Neural progenitor cell (in vitro differentiated cells): ENCODE measurements at regions not wholly inside any gene's neighbourhood (a gene's known extent, or its start where the extent isn't known, plus 50 kb on each side); places are given as distances from the start of the nearest gene placed in this dataset.

Experiments used
- EZH2 ChIP-seq: fragments of 200-600 bp; sonication (generic); IDR thresholded peaks from 2 replicates; pipeline ENCODE4 v1.6.1; 2017; ENCODE audit warnings: antibody characterized with exemption, mild to moderate bottlenecking, moderate library complexity
- EZH2phosphoT487 ChIP-seq: fragments of 200-600 bp; sonication (generic); IDR thresholded peaks from 2 replicates; pipeline ENCODE4 v1.6.1; 2017; ENCODE audit warnings: antibody characterized with exemption
- TF ChIP-seq, protein P1 (sequence below): fragments of 200-600 bp; sonication (generic); IDR thresholded peaks from 2 replicates; pipeline ENCODE4 v1.5.1; 2017; ENCODE audit warnings: antibody characterized with exemption, mild to moderate bottlenecking

DNA sequence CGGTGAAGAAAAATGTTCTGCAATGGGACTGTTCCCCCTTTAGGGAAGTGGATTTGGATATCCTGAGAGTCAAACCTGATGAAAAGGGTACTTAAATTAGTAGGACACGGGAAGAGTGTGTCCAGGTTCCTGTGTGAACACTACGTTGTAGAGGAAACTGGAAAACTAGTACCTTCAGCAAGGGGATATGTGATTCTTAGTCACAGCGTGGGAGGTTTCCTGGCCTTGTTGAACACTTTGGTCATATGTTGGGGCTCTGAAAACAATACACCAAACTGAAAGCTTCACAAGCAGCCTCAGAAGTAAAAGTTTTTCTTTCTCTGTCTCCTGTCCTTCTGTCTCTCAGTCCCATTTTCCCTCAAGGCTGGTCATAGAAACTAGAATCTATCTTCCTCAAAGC lies 306.9 kb upstream of the GLI3 start:
- TF ChIP-seq, protein P1, sequence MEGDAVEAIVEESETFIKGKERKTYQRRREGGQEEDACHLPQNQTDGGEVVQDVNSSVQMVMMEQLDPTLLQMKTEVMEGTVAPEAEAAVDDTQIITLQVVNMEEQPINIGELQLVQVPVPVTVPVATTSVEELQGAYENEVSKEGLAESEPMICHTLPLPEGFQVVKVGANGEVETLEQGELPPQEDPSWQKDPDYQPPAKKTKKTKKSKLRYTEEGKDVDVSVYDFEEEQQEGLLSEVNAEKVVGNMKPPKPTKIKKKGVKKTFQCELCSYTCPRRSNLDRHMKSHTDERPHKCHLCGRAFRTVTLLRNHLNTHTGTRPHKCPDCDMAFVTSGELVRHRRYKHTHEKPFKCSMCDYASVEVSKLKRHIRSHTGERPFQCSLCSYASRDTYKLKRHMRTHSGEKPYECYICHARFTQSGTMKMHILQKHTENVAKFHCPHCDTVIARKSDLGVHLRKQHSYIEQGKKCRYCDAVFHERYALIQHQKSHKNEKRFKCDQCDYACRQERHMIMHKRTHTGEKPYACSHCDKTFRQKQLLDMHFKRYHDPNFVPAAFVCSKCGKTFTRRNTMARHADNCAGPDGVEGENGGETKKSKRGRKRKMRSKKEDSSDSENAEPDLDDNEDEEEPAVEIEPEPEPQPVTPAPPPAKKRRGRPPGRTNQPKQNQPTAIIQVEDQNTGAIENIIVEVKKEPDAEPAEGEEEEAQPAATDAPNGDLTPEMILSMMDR, result no peak
- TF ChIP-seq EZH2 (no peak), EZH2phosphoT487 (no peak)
